H1 (cell line): ENCODE measurements at regions not wholly inside any gene's neighbourhood (a gene's known extent, or its start where the extent isn't known, plus 50 kb on each side); places are given as distances from the start of the nearest gene placed in this dataset.

Experiments used
- CTCF ChIA-PET: fragments of 300-600 bp; sonication (Branson Sonifier 250); formaldehyde crosslinking; loops from one replicate; lab custom pipeline; 2021; ENCODE audit not compliant: partially characterized antibody; lab: Charles Lee
- POLR2A ChIA-PET: fragments of 300-600 bp; sonication (Branson Sonifier 250); formaldehyde crosslinking; loops from one replicate; lab custom pipeline; 2021; ENCODE audit warnings: inconsistent platforms; ENCODE audit not compliant: partially characterized antibody; lab: Charles Lee
- DNase-seq, 2 experiments: peaks; one replicate each; pipeline versions ENCODE4 v3.0.0 to v3.0.0-alpha.2; 2010 to 2022; ENCODE audit warnings: low spot score in 2 of 2, low read depth in 1 of 2, mixed read lengths in 1 of 2
- FAIRE-seq: peaks from 2 replicates; lab custom pipeline; 2011; peaks lifted over from hg19 to GRCh38; lab: Jason Lieb, UNC
- H2AFZ ChIP-seq: 2 replicates; pipeline ENCODE4 v1.8.1; 2012; ENCODE audit warnings: low read length, inconsistent platforms
- H2AK5ac ChIP-seq: 2 replicates; pipeline ENCODE4 v1.6.1; 2013; ENCODE audit warnings: low read depth, low read length
- H2BK120ac ChIP-seq: replicated peaks from 2 replicates; pipeline ENCODE3; 2013; ENCODE audit warnings: low read depth, low read length, inconsistent platforms
- H2BK12ac ChIP-seq: 2 replicates; pipeline ENCODE4 v1.6.1; 2013; ENCODE audit warnings: low read depth, low read length
- H2BK15ac ChIP-seq: 2 replicates; pipeline ENCODE4 v1.6.1; 2013; ENCODE audit warnings: low read length
- H2BK20ac ChIP-seq: 2 replicates; pipeline ENCODE4 v1.6.1; 2013; ENCODE audit warnings: low read length
- H2BK5ac ChIP-seq: 2 replicates; pipeline ENCODE4 v1.6.1; 2013; ENCODE audit warnings: low read depth, low read length
- H3K14ac ChIP-seq: 2 replicates; pipeline ENCODE4 v1.6.1; 2013; ENCODE audit warnings: inconsistent platforms; ENCODE audit not compliant: insufficient read length
- H3K18ac ChIP-seq: 2 replicates; pipeline ENCODE4 v1.6.1; 2013; ENCODE audit warnings: low read length; ENCODE audit errors: extremely low read depth
- H3K23ac ChIP-seq: 2 replicates; pipeline ENCODE4 v1.6.1; 2013; ENCODE audit warnings: inconsistent platforms; ENCODE audit not compliant: insufficient read length
- H3K23me2 ChIP-seq: 2 replicates; pipeline ENCODE4 v1.6.1; 2013; ENCODE audit warnings: low read depth, low read length
- H3K27ac ChIP-seq: 2 replicates; pipeline ENCODE4 v1.6.1; 2011; ENCODE audit warnings: low read depth, low read length, inconsistent platforms
- H3K27me3 ChIP-seq, 4 experiments: replicated peaks in 1 of 4; 1 replicate in 1 of 4; 2 replicates in 3 of 4; pipeline versions ENCODE4 v1.6.1 to v1.8.1; 2011 to 2013; ENCODE audit warnings: low read length in 3 of 4, mild to moderate bottlenecking in 3 of 4, inconsistent platforms in 2 of 4, mixed read lengths in 2 of 4, moderate library complexity in 1 of 4; ENCODE audit not compliant: control insufficient read depth in 3 of 4, insufficient read depth in 3 of 4; ENCODE audit errors: extremely low read depth in 1 of 4
- H3K36me3 ChIP-seq, 4 experiments: 2 replicates each; pipeline versions ENCODE4 v1.6.1 to v1.8.1; 2011 to 2013; ENCODE audit warnings: mild to moderate bottlenecking in 4 of 4, low read length in 3 of 4, moderate library complexity in 2 of 4, control low read depth in 1 of 4, inconsistent platforms in 1 of 4; ENCODE audit not compliant: insufficient read depth in 4 of 4, control insufficient read depth in 2 of 4
- H3K4ac ChIP-seq: replicated peaks from 2 replicates; pipeline ENCODE3; 2013; ENCODE audit warnings: low read length, low read depth, mixed read lengths, inconsistent platforms; ENCODE audit not compliant: insufficient read length
- H3K4me1 ChIP-seq, 4 experiments: replicated peaks in 1 of 4; 1 replicate in 1 of 4; 2 replicates in 3 of 4; pipeline versions ENCODE4 v1.6.1 to v1.8.1; 2011 to 2013; ENCODE audit warnings: low read length in 3 of 4, inconsistent platforms in 2 of 4, mixed read lengths in 1 of 4; ENCODE audit not compliant: insufficient read depth in 4 of 4, control insufficient read depth in 3 of 4
- H3K4me2 ChIP-seq, 2 experiments: 2 replicates each; pipeline versions ENCODE4 v1.6.1 to v1.8.1; 2011 to 2013; ENCODE audit warnings: low read depth in 2 of 2, low read length in 2 of 2, control low read depth in 1 of 2, inconsistent platforms in 1 of 2, mild to moderate bottlenecking in 1 of 2; ENCODE audit not compliant: insufficient read depth in 1 of 2
- H3K4me3 ChIP-seq, 4 experiments: fragments of 200-600, 300-600 bp in 1 of 4; sonication (generic), shearing (Covaris generic), sonication (Bioruptor Twin) in 1 of 4; 2 replicates each; pipeline versions ENCODE4 v1.5.1 to v1.8.1; 2011 to 2016; ENCODE audit warnings: low read length in 4 of 4, low read depth in 3 of 4, control low read depth in 2 of 4, inconsistent platforms in 2 of 4, mild to moderate bottlenecking in 2 of 4, mixed read lengths in 1 of 4, moderate library complexity in 1 of 4; ENCODE audit not compliant: insufficient read depth in 2 of 4; ENCODE audit errors: extremely low read depth in 1 of 4
- H3K56ac ChIP-seq: replicated peaks from 2 replicates; pipeline ENCODE3; 2013; ENCODE audit warnings: low read depth, mild to moderate bottlenecking, mixed read lengths, low read length, inconsistent platforms; ENCODE audit not compliant: insufficient read length
- H3K79me1 ChIP-seq: 2 replicates; pipeline ENCODE4 v1.6.1; 2013; ENCODE audit warnings: low read depth, low read length, control low read depth
- H3K79me2 ChIP-seq, 2 experiments: 2 replicates each; pipeline versions ENCODE4 v1.6.1 to v1.8.1; 2012 to 2013; ENCODE audit warnings: low read length in 2 of 2, mild to moderate bottlenecking in 2 of 2, inconsistent platforms in 1 of 2; ENCODE audit not compliant: insufficient read depth in 2 of 2, control insufficient read depth in 1 of 2
- H3K9ac ChIP-seq, 4 experiments: replicated peaks in 1 of 4; 1 replicate in 1 of 4; 2 replicates in 3 of 4; pipeline versions ENCODE4 v1.6.1 to v1.8.1; 2011 to 2013; ENCODE audit warnings: low read depth in 3 of 4, low read length in 3 of 4, control low read depth in 2 of 4, mild to moderate bottlenecking in 2 of 4, moderate library complexity in 2 of 4, inconsistent platforms in 1 of 4; ENCODE audit errors: extremely low read depth in 1 of 4
- H3K9me3 ChIP-seq, 2 experiments: 2 replicates each; pipeline versions ENCODE4 v1.6.1 to v1.8.1; 2012 to 2013; ENCODE audit warnings: mild to moderate bottlenecking in 2 of 2, moderate library complexity in 2 of 2, control low read depth in 1 of 2, inconsistent platforms in 1 of 2, low read depth in 1 of 2, low read length in 1 of 2, mixed read lengths in 1 of 2; ENCODE audit not compliant: insufficient read depth in 2 of 2
- H4K20me1 ChIP-seq, 2 experiments: replicated peaks in 1 of 2; 2 replicates each; pipeline versions ENCODE3 to v1.8.1; 2011 to 2013; ENCODE audit warnings: inconsistent platforms in 2 of 2, low read length in 2 of 2, mild to moderate bottlenecking in 1 of 2; ENCODE audit not compliant: insufficient read depth in 2 of 2, control insufficient read depth in 1 of 2
- H4K5ac ChIP-seq: 2 replicates; pipeline ENCODE4 v1.6.1; 2013; ENCODE audit warnings: low read length, low read depth, mixed read lengths, inconsistent platforms; ENCODE audit not compliant: insufficient read length
- H4K8ac ChIP-seq: 2 replicates; pipeline ENCODE4 v1.8.0; 2013; ENCODE audit warnings: mild to moderate bottlenecking, moderate library complexity, low read length, inconsistent platforms; ENCODE audit not compliant: insufficient read depth; ENCODE audit errors: extremely low read depth
- H4K91ac ChIP-seq: replicated peaks from 2 replicates; pipeline ENCODE3; 2013; ENCODE audit warnings: low read length, mixed read lengths, inconsistent platforms; ENCODE audit not compliant: insufficient read length
- ATF2 ChIP-seq: IDR thresholded peaks from 2 replicates; pipeline ENCODE4 v1.6.1; 2012; ENCODE audit warnings: low read length, inconsistent platforms
- NRF1 ChIP-seq: IDR thresholded peaks from 2 replicates; pipeline ENCODE4 v1.6.1; 2011; ENCODE audit warnings: mild to moderate bottlenecking, low read depth, low read length, improper control_type of control experiment
- SUZ12 ChIP-seq: fragments of 200-600 bp; sonication (generic); IDR thresholded peaks from 2 replicates; pipeline ENCODE4 v1.6.1; 2012; ENCODE audit warnings: mild to moderate bottlenecking, inconsistent platforms, low read length, moderate library complexity, mixed read lengths
- WGBS, 2 experiments: shearing (Covaris generic) in 1 of 2; methylation state at CpG; one replicate each; pipeline versions ENCODE4 v1.1.6 to v1.1.7; 2013 to 2015; ENCODE audit warnings: low lambda C conversion rate in 2 of 2, mixed read lengths in 2 of 2, inconsistent platforms in 1 of 2, low coverage in 1 of 2, missing lambda C conversion rate in 1 of 2; ENCODE audit not compliant: insufficient replicate concordance in 2 of 2, insufficient coverage in 1 of 2, insufficient read length in 1 of 2; ENCODE audit errors: extremely low coverage in 1 of 2, missing lambda C conversion rate in 1 of 2; 5-methylcytosine and 5-hydroxymethylcytosine counted together
- TF ChIP-seq, protein P1 (sequence below), 3 experiments: IDR thresholded peaks; 1 replicate in 2 of 3; 2 replicates in 1 of 3; pipeline versions ENCODE4 v1.5.1 to v1.6.1; 2011; ENCODE audit warnings: low read length in 3 of 3, mild to moderate bottlenecking in 3 of 3, inconsistent platforms in 2 of 3, low read depth in 1 of 3, moderate library complexity in 1 of 3; ENCODE audit not compliant: insufficient read depth in 1 of 3; ENCODE audit errors: control extremely low read depth in 1 of 3

GRCh38 chr9:95727947-95728520, 147.5 kb upstream of the ERCC6L2 start:
- H3K4me3 ChIP-seq, result no peak overlapping the region
- H3K4me1 ChIP-seq, result no peaks in the 10 kb centered on the region
- H3K9me3 ChIP-seq, result peaks cover 0 to 5% of the 10 kb centered on the region in 2 experiments; a peak in 1 of 4 replicates
- CTCF ChIA-PET, result interaction anchor here (0.9 to 1.5 kb wide), 8 partner anchors 8 to 197 kb away, joined by 3 to 13 read pairs (median 4); no protein-coding TSS in a partner anchor
- H3K56ac ChIP-seq, result no peak overlapping the region
- no peak overlapping the region for H3K18ac ChIP-seq
- H3K79me1 ChIP-seq, result no peaks in the 10 kb centered on the region
- H4K20me1 ChIP-seq, result no peaks in the 10 kb centered on the region
- H3K27ac ChIP-seq, result no peak overlapping the region
- no peak overlapping the region for H3K4ac ChIP-seq
- 94% methylated on average over 7 of the region's 7 CpGs; no CpG with 5 or more reads in 1 of the 2 experiments for WGBS, 2 experiments
- no peak overlapping the region for H3K14ac ChIP-seq
- H3K27me3 ChIP-seq, result no peaks in the 10 kb centered on the region
- H3K79me2 ChIP-seq, result no peaks in the 10 kb centered on the region
- H2BK20ac ChIP-seq, result no peak overlapping the region
- H4K8ac ChIP-seq, result no peak overlapping the region
- H2AK5ac ChIP-seq, result no peak overlapping the region
- H3K23ac ChIP-seq, result no peak overlapping the region
- no peaks in the 10 kb centered on the region for H3K23me2 ChIP-seq
- POLR2A ChIA-PET, result no interaction called here
- H2BK5ac ChIP-seq, result no peak overlapping the region
- no peak for DNase-seq
- H4K5ac ChIP-seq, result no peak overlapping the region
- H2BK12ac ChIP-seq, result no peak overlapping the region
- no peaks in the 10 kb centered on the region for H3K36me3 ChIP-seq
- H2BK120ac ChIP-seq, result no peak overlapping the region
- no peak overlapping the region for H3K9ac ChIP-seq
- no peak overlapping the region for H3K4me2 ChIP-seq
- no peak overlapping the region for H2BK15ac ChIP-seq
- no peak overlapping the region for H2AFZ ChIP-seq
- FAIRE-seq, result no peak
- no peak overlapping the region for H4K91ac ChIP-seq
- TF ChIP-seq NRF1 (no peak), SUZ12 (no peak), ATF2 (no peak)
- TF ChIP-seq, protein P1, sequence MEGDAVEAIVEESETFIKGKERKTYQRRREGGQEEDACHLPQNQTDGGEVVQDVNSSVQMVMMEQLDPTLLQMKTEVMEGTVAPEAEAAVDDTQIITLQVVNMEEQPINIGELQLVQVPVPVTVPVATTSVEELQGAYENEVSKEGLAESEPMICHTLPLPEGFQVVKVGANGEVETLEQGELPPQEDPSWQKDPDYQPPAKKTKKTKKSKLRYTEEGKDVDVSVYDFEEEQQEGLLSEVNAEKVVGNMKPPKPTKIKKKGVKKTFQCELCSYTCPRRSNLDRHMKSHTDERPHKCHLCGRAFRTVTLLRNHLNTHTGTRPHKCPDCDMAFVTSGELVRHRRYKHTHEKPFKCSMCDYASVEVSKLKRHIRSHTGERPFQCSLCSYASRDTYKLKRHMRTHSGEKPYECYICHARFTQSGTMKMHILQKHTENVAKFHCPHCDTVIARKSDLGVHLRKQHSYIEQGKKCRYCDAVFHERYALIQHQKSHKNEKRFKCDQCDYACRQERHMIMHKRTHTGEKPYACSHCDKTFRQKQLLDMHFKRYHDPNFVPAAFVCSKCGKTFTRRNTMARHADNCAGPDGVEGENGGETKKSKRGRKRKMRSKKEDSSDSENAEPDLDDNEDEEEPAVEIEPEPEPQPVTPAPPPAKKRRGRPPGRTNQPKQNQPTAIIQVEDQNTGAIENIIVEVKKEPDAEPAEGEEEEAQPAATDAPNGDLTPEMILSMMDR (IDR thresholded peaks at IDR 0.05; ENCODE audit: control extremely low read depth in 1 of 3, insufficient read depth in 1 of 3, low read depth in 1 of 3, low read length in 3 of 3), result no peak
